ENCODE measurements at regions not wholly inside any gene's neighbourhood (a gene's known extent, or its start where the extent isn't known, plus 50 kb on each side); places are given as distances from the start of the nearest gene placed in this dataset.
"Not testable (repeated sequence)": the region's sequence is repeated elsewhere in the genome, so short reads cannot be mapped to it uniquely, and the experiment has no call there.

DNA sequence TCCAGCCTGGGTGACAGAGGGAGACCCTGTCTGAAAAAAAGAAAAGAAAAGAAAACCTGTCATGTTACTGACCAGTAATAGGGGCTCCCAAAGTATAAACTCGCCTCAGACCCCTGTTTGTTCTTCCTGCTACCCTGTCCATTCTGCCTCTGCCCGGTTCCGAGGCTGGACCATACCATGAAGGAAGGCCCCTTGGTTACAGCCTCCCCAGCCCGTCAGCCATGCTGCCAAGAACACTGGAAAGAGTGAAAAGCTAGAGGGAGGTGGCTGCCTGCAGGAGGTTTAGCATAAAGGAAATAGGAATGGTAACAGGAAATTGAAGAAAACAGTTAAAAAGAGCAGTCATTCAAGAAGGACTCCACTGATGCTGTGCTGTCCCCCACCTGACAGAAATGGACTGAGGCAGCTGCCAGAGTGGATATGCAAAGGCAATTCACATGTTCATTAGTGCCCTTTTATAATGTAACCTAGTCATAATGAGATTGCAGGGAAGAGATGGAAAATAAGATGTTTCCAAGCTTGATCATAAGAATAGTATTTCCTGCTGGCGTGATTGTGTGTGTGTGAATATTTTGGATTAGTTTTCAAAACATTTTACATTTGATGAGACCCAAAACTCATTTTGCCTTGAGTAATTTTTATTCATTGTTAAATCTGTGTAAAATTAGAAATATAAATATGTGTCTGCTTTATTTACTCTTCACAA is 102.6 kb downstream of the GOSR1 start:
- DNase-seq, result no peak

GRCh38 chr17:30578015-30578717 is 101.0 kb downstream of the GOSR1 start:
- DNase-seq, result not testable (repeated sequence)

All from fibroblast of upper back skin (primary cell).